HEK293 (cell line): ENCODE measurements at regions not wholly inside any gene's neighbourhood (a gene's known extent, or its start where the extent isn't known, plus 50 kb on each side); places are given as distances from the start of the nearest gene placed in this dataset.
"Not testable (repeated sequence)": the region's sequence is repeated elsewhere in the genome, so short reads cannot be mapped to it uniquely, and the experiment has no call there.

Experiments used
- CTCF ChIP-seq: fragments of 450-650 bp; formaldehyde crosslinking; IDR thresholded peaks from 2 replicates; pipeline ENCODE4 v1.5.1; 2016; ENCODE audit warnings: missing biosample characterization, missing genetic modification characterization
- YY1 ChIP-seq: fragments of 450-650 bp; formaldehyde crosslinking; IDR thresholded peaks from 2 replicates; pipeline ENCODE4 v1.5.1; 2018; ENCODE audit warnings: missing biosample characterization, missing genetic modification characterization
- ZBTB21 ChIP-seq: fragments of 450-650 bp; formaldehyde crosslinking; IDR thresholded peaks from 2 replicates; pipeline ENCODE4 v1.5.1; 2017; ENCODE audit warnings: missing biosample characterization, missing genetic modification characterization
- ZNF23 ChIP-seq: fragments of 450-650 bp; formaldehyde crosslinking; IDR thresholded peaks from 2 replicates; pipeline ENCODE4 v1.5.1; 2016; ENCODE audit warnings: missing biosample characterization, missing genetic modification characterization, borderline replicate concordance
- ZNF548 ChIP-seq: fragments of 450-650 bp; formaldehyde crosslinking; IDR thresholded peaks from 2 replicates; pipeline ENCODE4 v1.5.1; 2016; ENCODE audit warnings: missing biosample characterization, missing genetic modification characterization
- ZNF792 ChIP-seq: fragments of 450-650 bp; formaldehyde crosslinking; IDR thresholded peaks from 2 replicates; pipeline ENCODE4 v1.5.1; 2016; ENCODE audit warnings: missing biosample characterization, missing genetic modification characterization
- TF ChIP-seq, protein P1 (sequence below): fragments of 450-650 bp; formaldehyde crosslinking; IDR thresholded peaks from 2 replicates; pipeline ENCODE4 v1.5.1; 2016; ENCODE audit warnings: missing biosample characterization, missing genetic modification characterization

DNA sequence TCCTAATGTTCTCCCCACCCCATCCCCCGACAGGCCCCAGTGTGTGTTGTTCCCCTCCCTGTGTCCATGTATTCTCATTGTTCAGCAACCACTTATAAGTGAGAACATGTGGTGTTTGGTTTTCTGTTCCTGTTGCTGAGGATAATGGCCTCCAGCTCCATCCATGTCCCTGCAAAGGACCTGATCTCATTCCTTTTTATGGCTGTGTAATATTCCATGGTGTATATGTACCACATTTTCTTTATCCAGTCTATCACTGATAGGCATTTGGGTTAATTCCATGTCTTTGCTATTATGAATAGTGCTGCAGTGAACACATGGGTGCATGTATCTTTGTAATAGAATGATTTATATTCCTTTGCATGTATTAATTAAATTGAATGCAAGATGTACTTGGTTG is 104.8 kb upstream of the WIPF3 start:
- TF ChIP-seq ZBTB21 (tag by site-specific recombination); ZNF792; ZNF23 (tag by site-specific recombination); ZNF548 (tag by site-specific recombination); CTCF (tag by site-specific recombination); YY1: not testable (repeated sequence)
- TF ChIP-seq, protein P1, sequence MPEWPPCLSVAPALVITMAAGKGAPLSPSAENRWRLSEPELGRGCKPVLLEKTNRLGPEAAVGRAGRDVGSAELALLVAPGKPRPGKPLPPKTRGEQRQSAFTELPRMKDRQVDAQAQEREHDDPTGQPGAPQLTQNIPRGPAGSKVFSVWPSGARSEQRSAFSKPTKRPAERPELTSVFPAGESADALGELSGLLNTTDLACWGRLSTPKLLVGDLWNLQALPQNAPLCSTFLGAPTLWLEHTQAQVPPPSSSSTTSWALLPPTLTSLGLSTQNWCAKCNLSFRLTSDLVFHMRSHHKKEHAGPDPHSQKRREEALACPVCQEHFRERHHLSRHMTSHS (tag by site-specific recombination) = not testable (repeated sequence)
